C4-2B (cell line): ENCODE measurements at regions not wholly inside any gene's neighbourhood (a gene's known extent, or its start where the extent isn't known, plus 50 kb on each side); places are given as distances from the start of the nearest gene placed in this dataset.
"Not testable (repeated sequence)": the region's sequence is repeated elsewhere in the genome, so short reads cannot be mapped to it uniquely, and the experiment has no call there.

ENCODE experiments used
- H3K27ac ChIP-seq: fragments of 450-650 bp; 2 replicates; pipeline ENCODE4 v1.5.1; 2017
- ZFX ChIP-seq: fragments of 450-650 bp; IDR thresholded peaks from 2 replicates; pipeline ENCODE4 v1.6.1; 2017
- TF ChIP-seq, protein P1 (sequence below): fragments of 450-650 bp; conservative IDR thresholded peaks from 2 replicates; pipeline ENCODE4 v1.5.1; 2017; ENCODE audit warnings: mild to moderate bottlenecking

GRCh38 chr7:56447864-56448693 lies 331.9 kb upstream of the NUPR2 start:
- TF ChIP-seq, protein P1, sequence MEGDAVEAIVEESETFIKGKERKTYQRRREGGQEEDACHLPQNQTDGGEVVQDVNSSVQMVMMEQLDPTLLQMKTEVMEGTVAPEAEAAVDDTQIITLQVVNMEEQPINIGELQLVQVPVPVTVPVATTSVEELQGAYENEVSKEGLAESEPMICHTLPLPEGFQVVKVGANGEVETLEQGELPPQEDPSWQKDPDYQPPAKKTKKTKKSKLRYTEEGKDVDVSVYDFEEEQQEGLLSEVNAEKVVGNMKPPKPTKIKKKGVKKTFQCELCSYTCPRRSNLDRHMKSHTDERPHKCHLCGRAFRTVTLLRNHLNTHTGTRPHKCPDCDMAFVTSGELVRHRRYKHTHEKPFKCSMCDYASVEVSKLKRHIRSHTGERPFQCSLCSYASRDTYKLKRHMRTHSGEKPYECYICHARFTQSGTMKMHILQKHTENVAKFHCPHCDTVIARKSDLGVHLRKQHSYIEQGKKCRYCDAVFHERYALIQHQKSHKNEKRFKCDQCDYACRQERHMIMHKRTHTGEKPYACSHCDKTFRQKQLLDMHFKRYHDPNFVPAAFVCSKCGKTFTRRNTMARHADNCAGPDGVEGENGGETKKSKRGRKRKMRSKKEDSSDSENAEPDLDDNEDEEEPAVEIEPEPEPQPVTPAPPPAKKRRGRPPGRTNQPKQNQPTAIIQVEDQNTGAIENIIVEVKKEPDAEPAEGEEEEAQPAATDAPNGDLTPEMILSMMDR = no peak
- no peak for TF ChIP-seq ZFX
- H3K27ac ChIP-seq = no peak overlapping the region

DNA sequence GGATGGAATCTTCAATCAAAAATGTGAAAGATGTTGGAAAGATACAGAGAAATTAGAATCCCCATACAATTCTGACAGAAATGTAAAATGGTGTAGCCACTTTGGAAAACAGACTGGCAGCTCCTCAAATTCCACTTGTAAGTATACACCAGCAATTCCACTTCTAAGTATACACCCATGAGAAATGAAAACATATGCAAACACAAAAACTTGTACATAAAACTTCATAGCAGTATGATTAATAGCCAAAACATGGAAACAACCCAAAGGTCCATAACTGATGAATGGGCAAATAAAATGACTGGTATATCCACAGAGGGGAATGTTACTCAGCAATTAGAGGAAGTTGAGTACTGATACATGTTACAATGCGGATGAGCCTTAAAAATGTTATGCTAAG lies 304.3 kb upstream of the NUPR2 start:
- not testable (repeated sequence) for H3K27ac ChIP-seq

DNA sequence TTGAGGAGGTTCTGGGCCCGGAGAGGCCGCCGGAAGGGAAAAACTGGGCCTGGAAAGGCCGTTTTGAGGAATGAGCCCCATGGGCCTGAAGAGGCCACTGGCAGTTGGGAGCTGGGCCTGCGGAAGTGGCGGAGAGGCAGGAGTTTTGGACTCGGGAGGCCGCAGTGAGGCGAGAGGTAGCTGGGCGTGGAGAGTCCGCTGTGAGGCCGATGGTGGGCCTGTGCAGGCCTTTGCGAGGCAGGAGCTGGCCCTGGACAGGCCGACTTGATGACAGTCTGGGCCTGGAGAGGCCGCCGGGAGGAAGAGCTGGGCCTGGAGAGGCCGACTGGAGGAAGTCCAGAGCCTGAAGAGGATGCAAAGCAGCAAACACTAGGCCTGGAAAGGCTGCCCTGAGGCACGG lies 259.0 kb upstream of the NUPR2 start:
- no peak overlapping the region for H3K27ac ChIP-seq
- TF ChIP-seq ZFX = no peak
- TF ChIP-seq, protein P1 = no peak

DNA sequence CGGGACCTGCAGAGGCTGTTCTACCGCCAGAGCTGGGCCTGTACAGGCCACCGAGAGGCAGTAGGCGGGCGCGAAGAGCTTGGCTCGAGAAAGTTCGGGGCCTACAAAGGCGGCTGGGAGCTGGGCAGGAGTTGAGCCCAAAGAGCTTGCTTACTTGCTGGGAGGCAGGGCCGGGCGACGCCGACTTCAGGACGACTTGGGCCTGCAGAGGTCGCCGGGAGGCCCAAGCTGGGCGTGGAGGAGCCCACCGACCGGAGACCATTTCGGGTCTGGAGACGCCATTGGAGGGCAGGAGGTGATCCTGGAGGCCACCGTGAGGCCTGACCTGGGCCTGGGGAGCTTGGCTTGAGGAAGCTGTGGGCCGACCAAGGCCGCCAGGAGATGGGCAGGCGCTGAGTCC lies 258.4 kb upstream of the NUPR2 start:
- not testable (repeated sequence) for H3K27ac ChIP-seq

DNA sequence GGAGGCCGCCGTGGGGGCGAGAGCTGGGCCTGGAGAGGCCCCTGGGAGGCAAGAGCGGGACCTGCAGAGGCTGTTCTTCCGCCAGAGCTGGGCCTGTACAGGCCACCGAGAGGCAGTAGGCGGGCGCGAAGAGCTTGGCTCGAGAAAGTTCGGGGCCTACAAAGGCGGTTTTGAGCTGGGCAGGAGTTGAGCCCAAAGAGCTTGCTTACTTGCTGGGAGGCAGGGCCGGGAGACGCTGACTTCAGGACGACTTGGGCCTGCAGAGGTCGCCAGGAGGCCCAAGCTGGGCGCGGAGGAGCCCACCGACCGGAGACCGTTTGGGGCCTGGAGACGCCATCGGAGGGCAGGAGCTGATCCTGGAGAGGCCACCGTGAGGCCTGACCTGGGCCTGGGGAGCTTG lies 257.1 kb upstream of the NUPR2 start:
- not testable (repeated sequence) for H3K27ac ChIP-seq

DNA sequence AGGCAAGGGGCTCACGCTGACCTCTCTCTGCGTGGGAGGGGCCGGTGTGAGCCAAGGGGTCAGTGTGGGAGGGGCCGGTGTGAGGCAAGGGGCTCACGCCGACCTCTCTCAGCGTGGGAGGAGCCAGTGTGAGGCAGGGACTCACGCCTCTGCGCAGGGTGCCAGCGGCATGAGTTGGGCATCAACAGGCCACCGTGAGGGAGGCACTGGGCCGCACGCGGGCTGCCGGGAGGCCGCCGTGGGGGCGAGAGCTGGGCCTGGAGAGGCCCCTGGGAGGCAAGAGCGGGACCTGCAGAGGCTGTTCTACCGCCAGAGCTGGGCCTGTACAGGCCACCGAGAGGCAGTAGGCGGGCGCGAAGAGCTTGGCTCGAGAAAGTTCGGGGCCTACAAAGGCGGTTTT lies 255.6 kb upstream of the NUPR2 start:
- H3K27ac ChIP-seq = not testable (repeated sequence)

GRCh38 chr7:56370208-56370872 lies 254.1 kb upstream of the NUPR2 start:
- not testable (repeated sequence) for H3K27ac ChIP-seq

DNA sequence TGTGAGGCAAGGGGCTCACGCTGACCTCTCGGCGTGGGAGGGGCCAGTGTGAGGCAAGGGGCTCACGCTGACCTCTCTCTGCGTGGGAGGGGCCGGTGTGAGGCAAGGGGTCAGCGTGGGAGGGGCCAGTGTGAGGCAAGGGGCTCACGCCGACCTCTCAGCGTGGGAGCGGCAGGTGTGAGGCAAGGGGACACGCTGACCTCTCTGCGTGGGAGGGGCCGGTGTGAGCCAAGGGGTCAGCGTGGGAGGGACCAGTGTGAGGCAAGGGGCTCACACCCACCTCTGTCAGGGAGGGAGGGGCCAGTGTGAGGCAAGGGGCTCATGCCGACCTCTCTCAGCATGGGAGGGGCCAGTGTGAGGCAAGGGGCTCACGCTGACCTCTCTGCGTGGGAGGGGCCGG lies 251.7 kb upstream of the NUPR2 start:
- not testable (repeated sequence) for H3K27ac ChIP-seq

- not testable (repeated sequence) for H3K27ac ChIP-seq
Observed at GRCh38 chr7:56367411-56367810, 251.2 kb upstream of the NUPR2 start.

DNA sequence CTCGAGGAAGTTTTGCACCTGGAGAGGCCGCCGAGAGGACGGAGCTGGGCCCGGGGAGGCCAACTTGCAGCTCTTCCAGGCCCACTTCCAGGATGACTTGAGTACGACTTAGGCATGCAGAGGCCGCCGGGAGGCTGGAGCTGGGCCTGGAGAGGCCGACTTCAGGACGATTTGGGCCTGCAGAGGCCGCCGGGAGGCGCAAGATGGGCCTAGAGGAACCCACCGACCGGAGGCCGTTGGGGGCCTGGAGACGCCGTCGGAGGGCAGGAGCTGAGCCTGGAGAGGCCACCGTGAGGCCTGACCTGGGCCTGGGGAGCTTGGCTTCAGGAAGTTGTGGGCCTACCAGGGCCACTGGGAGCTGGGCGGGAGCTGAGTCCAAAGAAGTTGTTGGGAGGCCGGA lies 250.5 kb upstream of the NUPR2 start:
- H3K27ac ChIP-seq = not testable (repeated sequence)

DNA sequence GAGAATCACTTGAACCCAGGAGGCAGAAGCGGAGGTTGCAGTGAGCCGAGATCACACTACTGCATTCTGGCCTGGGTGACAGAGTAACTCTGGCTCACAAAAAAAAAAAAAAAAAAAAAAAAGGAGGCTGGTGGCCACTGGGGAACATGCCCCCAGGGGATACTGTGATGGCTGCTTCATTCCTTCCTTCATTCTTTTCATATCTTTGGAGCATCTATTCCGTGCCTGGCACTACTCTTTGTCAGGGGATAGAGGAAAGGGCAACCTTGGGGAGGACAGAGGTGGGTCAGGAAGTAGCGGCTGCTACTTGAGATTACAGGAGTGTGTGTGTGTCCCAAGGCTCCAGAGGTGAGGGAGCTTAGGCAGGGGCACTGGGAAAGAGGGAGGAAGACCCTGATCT lies 236.4 kb upstream of the NUPR2 start:
- H3K27ac ChIP-seq = not testable (repeated sequence)

- H3K27ac ChIP-seq = not testable (repeated sequence)
Observed at GRCh38 chr7:56351181-56351580, 235.0 kb upstream of the NUPR2 start.

DNA sequence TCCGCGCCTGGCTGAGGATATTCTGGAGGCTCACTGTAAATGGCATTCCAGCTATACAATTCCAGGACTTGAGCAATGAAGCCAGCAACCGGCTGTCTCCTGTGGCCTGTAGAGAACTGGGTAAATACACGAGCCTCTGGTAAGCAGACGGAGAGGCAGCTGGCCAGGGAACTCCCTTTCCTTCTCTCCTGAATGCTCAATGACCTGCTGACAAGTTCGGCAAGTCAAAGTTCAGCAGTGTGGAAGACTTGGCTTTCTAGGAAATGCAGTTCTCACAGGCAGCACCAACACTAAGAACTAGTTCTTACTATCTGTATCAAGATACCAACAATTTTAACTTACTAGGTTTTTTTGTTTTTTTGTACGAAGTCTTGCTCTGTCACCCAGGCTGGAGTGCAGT lies 232.1 kb upstream of the NUPR2 start:
- H3K27ac ChIP-seq = not testable (repeated sequence)

- H3K27ac ChIP-seq = not testable (repeated sequence)
Observed at GRCh38 chr7:56328327-56328726, 212.1 kb upstream of the NUPR2 start.
